CD14-positive monocyte (primary cell): ENCODE measurements at regions not wholly inside any gene's neighbourhood (a gene's known extent, or its start where the extent isn't known, plus 50 kb on each side); places are given as distances from the start of the nearest gene placed in this dataset.
"Not testable (repeated sequence)": the region's sequence is repeated elsewhere in the genome, so short reads cannot be mapped to it uniquely, and the experiment has no call there.

Source experiments
- DNase-seq, 3 donors: peaks; one replicate each; pipeline ENCODE4 v3.0.0-alpha.2; 2011 to 2022
- H2AFZ ChIP-seq: 2 replicates; pipeline ENCODE4 v1.6.0; 2012; ENCODE audit warnings: mild to moderate bottlenecking, low read depth, low read length, inconsistent platforms; ENCODE audit not compliant: insufficient read depth, poor library complexity, severe bottlenecking
- H3K27ac ChIP-seq, 2 donors: 1 replicate in 1 of 2; 2 replicates in 1 of 2; pipeline ENCODE4 v1.5.1; 2012 to 2013; ENCODE audit warnings: low read length in 2 of 2, control low read depth in 1 of 2, inconsistent platforms in 1 of 2, low read depth in 1 of 2, mild to moderate bottlenecking in 1 of 2
- H3K27me3 ChIP-seq, 2 donors: one replicate each; pipeline versions ENCODE4 v1.6.0 to v1.6.1; 2011 to 2013; ENCODE audit warnings: low read length in 2 of 2; ENCODE audit not compliant: control insufficient read depth in 2 of 2, insufficient read depth in 2 of 2
- H3K36me3 ChIP-seq, 2 donors: replicated peaks in 1 of 2; 1 replicate in 1 of 2; 2 replicates in 1 of 2; pipeline versions ENCODE4 v1.5.1 to v1.6.1; 2012 to 2013; ENCODE audit warnings: low read length in 2 of 2, control low read depth in 1 of 2, inconsistent platforms in 1 of 2, mild to moderate bottlenecking in 1 of 2; ENCODE audit not compliant: insufficient read depth in 2 of 2, control insufficient read depth in 1 of 2
- H3K4me1 ChIP-seq, 2 donors: 1 replicate in 1 of 2; 2 replicates in 1 of 2; pipeline versions ENCODE4 v1.5.1 to v1.6.1; 2012 to 2013; ENCODE audit warnings: low read length in 2 of 2, control low read depth in 1 of 2, inconsistent platforms in 1 of 2, mild to moderate bottlenecking in 1 of 2, moderate library complexity in 1 of 2; ENCODE audit not compliant: insufficient read depth in 2 of 2, control insufficient read depth in 1 of 2
- H3K4me2 ChIP-seq: replicated peaks from 2 replicates; pipeline ENCODE3; 2012; ENCODE audit warnings: low read length, moderate library complexity, mild to moderate bottlenecking; ENCODE audit not compliant: poor library complexity, severe bottlenecking; ENCODE audit errors: extremely low read depth
- H3K4me3 ChIP-seq, 3 experiments: fragments of 200-600 bp in 1 of 3; sonication (generic) in 1 of 3; replicated peaks in 1 of 3; 1 replicate in 2 of 3; 2 replicates in 1 of 3; pipeline ENCODE4 v1.5.1; 2011 to 2013; ENCODE audit warnings: low read length in 3 of 3, mild to moderate bottlenecking in 3 of 3, control low read depth in 2 of 3, low read depth in 2 of 3, inconsistent platforms in 1 of 3, moderate library complexity in 1 of 3
- H3K79me2 ChIP-seq: 2 replicates; pipeline ENCODE4 v1.6.0; 2012; ENCODE audit warnings: mild to moderate bottlenecking, control low read depth, inconsistent platforms, low read length, moderate library complexity; ENCODE audit not compliant: insufficient read depth
- H3K9ac ChIP-seq: 2 replicates; pipeline ENCODE4 v1.6.0; 2017; ENCODE audit warnings: low read length, mild to moderate bottlenecking; ENCODE audit not compliant: insufficient read depth, poor library complexity, severe bottlenecking
- H3K9me3 ChIP-seq, 2 donors: replicated peaks in 1 of 2; 1 replicate in 1 of 2; 2 replicates in 1 of 2; pipeline versions ENCODE4 v1.5.1 to v1.6.1; 2012 to 2013; ENCODE audit warnings: low read length in 2 of 2, control low read depth in 1 of 2; ENCODE audit not compliant: control insufficient read depth in 1 of 2, insufficient read depth in 1 of 2
- H4K20me1 ChIP-seq: 2 replicates; pipeline ENCODE4 v1.6.0; 2012; ENCODE audit warnings: mild to moderate bottlenecking, low read length, control low read depth, moderate library complexity; ENCODE audit not compliant: insufficient read depth
- H3K27ac Mint-ChIP-seq, 7 donors: one replicate each; pipeline ENCODE4 v1.8.0; 2020; ENCODE audit warnings: mild to moderate bottlenecking in 7 of 7, mixed read lengths in 7 of 7, moderate library complexity in 6 of 7, inconsistent platforms in 2 of 7
- H3K27me3 Mint-ChIP-seq, 3 donors: one replicate each; pipeline ENCODE4 v1.8.0; 2021 to 2022; ENCODE audit warnings: low read depth in 3 of 3, mild to moderate bottlenecking in 3 of 3, mixed read lengths in 3 of 3, moderate library complexity in 3 of 3, inconsistent platforms in 1 of 3
- H3K36me3 Mint-ChIP-seq, 2 donors: one replicate each; pipeline ENCODE4 v1.8.0; 2020; ENCODE audit warnings: mixed read lengths in 2 of 2, inconsistent platforms in 1 of 2, mild to moderate bottlenecking in 1 of 2
- H3K4me1 Mint-ChIP-seq: one replicate; pipeline ENCODE4 v1.8.0; 2020; ENCODE audit warnings: mild to moderate bottlenecking, mixed read lengths
- H3K4me3 Mint-ChIP-seq, 2 donors: one replicate each; pipeline ENCODE4 v1.8.0; 2020; ENCODE audit warnings: mild to moderate bottlenecking in 2 of 2, mixed read lengths in 2 of 2, moderate library complexity in 1 of 2
- H3K9me3 Mint-ChIP-seq, 7 donors: one replicate each; pipeline ENCODE4 v1.8.0; 2020 to 2022; ENCODE audit warnings: mixed read lengths in 7 of 7, mild to moderate bottlenecking in 6 of 7, moderate library complexity in 6 of 7, inconsistent platforms in 2 of 7
- WGBS: methylation state at CpG from one replicate; pipeline ENCODE4 v1.1.5; 2013; ENCODE audit warnings: missing lambda C conversion rate; ENCODE audit not compliant: insufficient coverage; 5-methylcytosine and 5-hydroxymethylcytosine counted together
- intact Hi-C, 2 donors: fragments of 100-400 bp; cut with micrococcal nuclease; formaldehyde crosslinking; loops; one replicate each; pipeline versions ENCODE4 v1.15.0 to v1.15.1; 2023

DNA sequence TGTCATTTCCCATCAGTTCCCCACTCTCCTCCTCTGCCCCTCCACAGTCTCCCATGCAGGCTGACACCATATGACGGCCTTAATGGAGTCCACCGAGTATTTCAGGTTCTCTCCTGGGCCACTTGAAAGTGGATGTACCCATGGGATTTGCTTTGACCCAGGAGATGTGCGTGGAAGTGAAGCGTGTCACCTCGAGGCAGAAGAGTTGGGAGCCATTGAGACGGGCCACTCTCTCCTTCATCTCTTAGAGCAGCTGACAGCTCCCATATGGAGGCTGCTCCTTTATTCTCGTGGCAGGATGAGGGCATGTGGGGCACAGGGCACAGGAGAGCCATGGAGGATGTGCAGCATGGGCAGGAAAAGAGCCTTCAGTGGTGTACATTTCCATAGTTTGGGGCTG, 144.7 kb upstream of the CRYM start:
- H3K27ac Mint-ChIP-seq, H3K36me3 Mint-ChIP-seq, H3K4me1 Mint-ChIP-seq, H3K4me3 ChIP-seq, H3K9me3 Mint-ChIP-seq, H3K4me1 ChIP-seq, H2AFZ ChIP-seq, H3K27ac ChIP-seq, DNase-seq, H3K9me3 ChIP-seq, H3K27me3 ChIP-seq, H3K4me3 Mint-ChIP-seq, H4K20me1 ChIP-seq, H3K79me2 ChIP-seq, H3K36me3 ChIP-seq, intact Hi-C loops, H3K27me3 Mint-ChIP-seq, H3K9ac ChIP-seq, H3K4me2 ChIP-seq: not testable (repeated sequence)
- WGBS = no CpG with 5 or more reads among the region's 7 CpGs

DNA sequence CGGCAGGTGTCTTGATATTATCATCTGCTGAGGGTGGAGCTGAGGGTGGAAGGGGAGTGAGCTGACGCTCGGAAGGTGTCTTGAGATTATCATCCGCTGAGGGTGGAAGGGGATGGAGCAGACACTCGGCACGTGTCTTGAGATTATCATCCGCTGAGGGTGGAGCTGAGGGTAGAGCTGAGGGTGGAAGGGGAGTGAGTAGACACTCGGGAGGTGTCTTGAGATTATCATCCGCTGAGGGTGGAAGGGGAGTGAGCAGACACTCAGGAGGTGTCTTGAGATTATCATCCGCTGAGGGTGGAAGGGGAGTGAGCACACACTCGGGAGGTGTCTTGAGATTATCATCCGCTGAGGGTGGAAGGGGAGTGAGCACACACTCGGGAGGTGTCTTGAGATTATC, 126.6 kb upstream of the CRYM start:
- H3K9me3 Mint-ChIP-seq, H3K36me3 Mint-ChIP-seq, H3K4me2 ChIP-seq, H3K36me3 ChIP-seq, H3K79me2 ChIP-seq, H3K4me3 ChIP-seq, H3K4me1 ChIP-seq, intact Hi-C loops, H4K20me1 ChIP-seq, H3K27me3 ChIP-seq, H3K9ac ChIP-seq, H3K27ac ChIP-seq, H3K4me3 Mint-ChIP-seq, H3K27ac Mint-ChIP-seq, H3K27me3 Mint-ChIP-seq, H2AFZ ChIP-seq, H3K9me3 ChIP-seq, H3K4me1 Mint-ChIP-seq, DNase-seq: not testable (repeated sequence)
- WGBS = no CpG with 5 or more reads among the region's 13 CpGs

DNA sequence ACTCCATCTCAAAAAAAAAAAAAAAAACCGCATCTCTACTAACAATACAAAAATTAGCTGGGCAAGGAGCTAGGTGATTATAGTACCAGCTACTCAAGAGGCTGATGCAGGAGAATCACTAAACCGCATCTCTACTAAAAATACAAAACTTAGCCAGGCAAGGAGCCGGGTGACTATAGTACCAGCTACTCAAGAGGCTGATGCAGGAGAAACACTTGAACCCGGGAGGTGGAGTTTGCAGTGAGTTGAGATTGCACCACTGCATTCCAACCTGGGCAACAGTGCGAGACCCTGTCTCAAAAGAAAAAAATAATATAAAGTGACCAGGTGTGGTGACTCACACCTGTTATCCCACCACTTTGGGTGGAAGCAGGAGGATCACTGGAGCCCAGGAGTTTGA, 119.8 kb upstream of the CRYM start:
- H3K36me3 ChIP-seq, H3K27me3 ChIP-seq, DNase-seq, H3K79me2 ChIP-seq, H3K9me3 ChIP-seq, intact Hi-C loops, H3K36me3 Mint-ChIP-seq, H3K27ac ChIP-seq, H3K27me3 Mint-ChIP-seq, H3K4me3 ChIP-seq, H3K4me1 Mint-ChIP-seq, H3K9me3 Mint-ChIP-seq, H3K27ac Mint-ChIP-seq, H2AFZ ChIP-seq, H3K4me2 ChIP-seq, H3K9ac ChIP-seq, H3K4me1 ChIP-seq, H3K4me3 Mint-ChIP-seq, H4K20me1 ChIP-seq: not testable (repeated sequence)
- WGBS = no CpG with 5 or more reads among the region's 5 CpGs

DNA sequence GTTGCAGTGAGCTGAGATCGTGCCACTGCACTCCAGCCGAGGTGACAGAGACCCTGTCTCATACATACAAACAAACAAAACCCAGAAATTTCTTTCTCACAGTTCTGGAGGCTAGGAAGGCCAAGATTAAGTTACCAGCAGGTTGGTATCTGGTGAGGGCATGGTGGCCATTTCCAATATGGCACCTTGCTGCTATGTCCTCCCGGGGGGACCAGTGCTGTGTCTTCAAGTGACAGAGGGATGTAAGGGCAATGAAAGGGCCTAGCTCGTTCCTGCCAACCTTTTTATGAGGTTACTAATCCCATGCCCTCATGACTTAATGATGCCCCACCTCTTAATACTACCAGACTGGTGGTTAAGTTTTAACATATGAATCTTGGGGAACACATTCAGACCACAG, 118.5 kb upstream of the CRYM start:
- H3K36me3 ChIP-seq, H3K4me1 Mint-ChIP-seq, H4K20me1 ChIP-seq, H3K4me3 ChIP-seq, H3K79me2 ChIP-seq, H3K9me3 Mint-ChIP-seq, H3K9ac ChIP-seq, H3K4me1 ChIP-seq, H3K27me3 ChIP-seq, H2AFZ ChIP-seq, H3K4me3 Mint-ChIP-seq, H3K27ac ChIP-seq, H3K27ac Mint-ChIP-seq, DNase-seq, H3K27me3 Mint-ChIP-seq, intact Hi-C loops, H3K4me2 ChIP-seq, H3K9me3 ChIP-seq, H3K36me3 Mint-ChIP-seq: not testable (repeated sequence)
- no CpG with 5 or more reads among the region's 4 CpGs for WGBS

DNA sequence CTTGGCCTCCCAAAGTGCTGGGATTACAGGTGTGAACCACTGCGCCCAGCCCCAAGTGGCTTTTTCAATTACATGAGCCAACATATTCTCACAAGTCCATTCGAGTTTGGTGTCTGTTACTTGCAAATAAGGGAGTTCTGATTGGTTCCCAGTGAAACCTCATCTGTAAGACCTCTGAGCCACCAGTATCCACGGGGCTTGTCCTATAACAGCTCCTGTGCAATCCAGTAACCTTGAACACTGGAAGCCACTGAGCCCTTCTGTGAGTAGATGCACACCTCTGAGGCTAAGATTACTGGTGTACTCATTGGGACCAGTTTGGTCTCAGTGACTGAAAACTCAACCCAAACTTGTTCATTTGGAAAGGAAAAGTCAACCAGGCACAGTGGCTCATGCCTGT, 112.5 kb upstream of the CRYM start:
- intact Hi-C loops, H3K4me2 ChIP-seq, H3K36me3 Mint-ChIP-seq, H3K27ac Mint-ChIP-seq, H3K9ac ChIP-seq, H3K9me3 Mint-ChIP-seq, H3K27me3 Mint-ChIP-seq, H3K4me3 ChIP-seq, H3K36me3 ChIP-seq, H3K4me3 Mint-ChIP-seq, DNase-seq, H2AFZ ChIP-seq, H3K4me1 ChIP-seq, H3K9me3 ChIP-seq, H3K27ac ChIP-seq, H4K20me1 ChIP-seq, H3K27me3 ChIP-seq, H3K4me1 Mint-ChIP-seq, H3K79me2 ChIP-seq: not testable (repeated sequence)
- no CpG with 5 or more reads among the region's 3 CpGs for WGBS
